ENCODE measurements at regions not wholly inside any gene's neighbourhood (a gene's known extent, or its start where the extent isn't known, plus 50 kb on each side); places are given as distances from the start of the nearest gene placed in this dataset.

DNA sequence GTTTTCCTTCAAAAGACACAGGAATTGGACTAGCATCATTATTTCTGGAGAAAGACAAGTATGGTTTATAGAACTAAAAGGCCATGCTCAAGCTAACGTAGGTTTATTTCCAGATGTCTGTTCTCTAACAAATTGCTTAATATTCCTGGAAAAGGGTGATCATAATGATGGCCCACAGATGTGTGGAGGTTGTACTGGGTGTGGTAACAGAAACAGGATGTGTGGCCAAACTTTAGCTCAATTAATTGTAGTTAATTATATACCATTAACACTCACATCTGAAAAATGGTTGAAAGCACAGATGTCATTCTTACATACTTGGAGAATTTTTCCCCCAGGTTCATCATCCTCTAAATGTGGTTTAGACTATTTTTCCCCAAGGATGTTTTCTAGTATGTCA, 292.7 kb upstream of the RASA1 start (continued):
- TF ChIP-seq, protein P1, sequence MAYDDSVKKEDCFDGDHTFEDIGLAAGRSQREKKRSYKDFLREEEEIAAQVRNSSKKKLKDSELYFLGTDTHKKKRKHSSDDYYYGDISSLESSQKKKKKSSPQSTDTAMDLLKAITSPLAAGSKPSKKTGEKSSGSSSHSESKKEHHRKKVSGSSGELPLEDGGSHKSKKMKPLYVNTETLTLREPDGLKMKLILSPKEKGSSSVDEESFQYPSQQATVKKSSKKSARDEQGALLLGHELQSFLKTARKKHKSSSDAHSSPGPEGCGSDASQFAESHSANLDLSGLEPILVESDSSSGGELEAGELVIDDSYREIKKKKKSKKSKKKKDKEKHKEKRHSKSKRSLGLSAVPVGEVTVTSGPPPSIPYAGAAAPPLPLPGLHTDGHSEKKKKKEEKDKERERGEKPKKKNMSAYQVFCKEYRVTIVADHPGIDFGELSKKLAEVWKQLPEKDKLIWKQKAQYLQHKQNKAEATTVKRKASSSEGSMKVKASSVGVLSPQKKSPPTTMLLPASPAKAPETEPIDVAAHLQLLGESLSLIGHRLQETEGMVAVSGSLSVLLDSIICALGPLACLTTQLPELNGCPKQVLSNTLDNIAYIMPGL (CRISPR knock-in tag; IDR thresholded peaks at IDR 0.05) = no peak
- TF ChIP-seq, protein P2, sequence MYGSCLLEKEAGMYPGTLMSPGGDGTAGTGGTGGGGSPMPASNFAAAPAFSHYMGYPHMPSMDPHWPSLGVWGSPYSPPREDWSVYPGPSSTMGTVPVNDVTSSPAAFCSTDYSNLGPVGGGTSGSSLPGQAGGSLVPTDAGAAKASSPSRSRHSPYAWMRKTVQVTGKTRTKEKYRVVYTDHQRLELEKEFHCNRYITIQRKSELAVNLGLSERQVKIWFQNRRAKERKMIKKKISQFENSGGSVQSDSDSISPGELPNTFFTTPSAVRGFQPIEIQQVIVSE (CRISPR knock-in tag; IDR thresholded peaks at IDR 0.05; ENCODE audit: borderline replicate concordance) = no peak
- no peak for TF ChIP-seq ZNF138 (CRISPR knock-in tag; conservative IDR thresholded peaks at IDR 0.05)

- POLR2A ChIA-PET = no interaction called here
- H3K9me3 Mint-ChIP-seq = no peaks in the 10 kb centered on the region
- H3K36me3 Mint-ChIP-seq = no peaks in the 10 kb centered on the region
These were observed 290.5 kb upstream of the RASA1 start for GRCh38 chr5:86977190-86977589.

More at GRCh38 chr5:86977190-86977589, 290.5 kb upstream of the RASA1 start:
- Mint-ChIP-seq H3K27ac (no peak overlapping the region), H3K4me1 (0 out of 2 replicates have a peak, but pooled peaks cover 6% of the 10 kb centered on the region), H3K27me3 (ENCODE audit: low read depth) (no peaks in the 10 kb centered on the region), H3K4me3 (no peak overlapping the region)
- DNase-seq (ENCODE audit: low spot score) (no peak), ATAC-seq (no peak)
- TF ChIP-seq ESRRA (CRISPR knock-in tag; IDR thresholded peaks at IDR 0.05; ENCODE audit: borderline replicate concordance) (no peak), ATF2 (CRISPR knock-in tag; IDR thresholded peaks at IDR 0.05; ENCODE audit: borderline replicate concordance, low read depth) (no peak), CREM (CRISPR knock-in tag; IDR thresholded peaks at IDR 0.05) (no peak), ZNF416 (CRISPR knock-in tag; IDR thresholded peaks at IDR 0.05) (no peak), GABPB1 (CRISPR knock-in tag; IDR thresholded peaks at IDR 0.05) (no peak), ZBTB21 (CRISPR knock-in tag; IDR thresholded peaks at IDR 0.05; ENCODE audit: borderline replicate concordance) (no peak), MYBL2 (CRISPR knock-in tag; IDR thresholded peaks at IDR 0.05) (no peak), NFYB (CRISPR knock-in tag; conservative IDR thresholded peaks at IDR 0.05; ENCODE audit: low read depth) (no peak), MXD4 (CRISPR knock-in tag; IDR thresholded peaks at IDR 0.05; ENCODE audit: borderline replicate concordance) (no peak), NFATC4 (CRISPR knock-in tag; IDR thresholded peaks at IDR 0.05) (no peak), FOXK1 (CRISPR knock-in tag; IDR thresholded peaks at IDR 0.05) (no peak), ZNF219 (CRISPR knock-in tag; IDR thresholded peaks at IDR 0.05; ENCODE audit: borderline replicate concordance) (no peak), NR1H2 (CRISPR knock-in tag; IDR thresholded peaks at IDR 0.05) (no peak)
- TF ChIP-seq, protein P3, sequence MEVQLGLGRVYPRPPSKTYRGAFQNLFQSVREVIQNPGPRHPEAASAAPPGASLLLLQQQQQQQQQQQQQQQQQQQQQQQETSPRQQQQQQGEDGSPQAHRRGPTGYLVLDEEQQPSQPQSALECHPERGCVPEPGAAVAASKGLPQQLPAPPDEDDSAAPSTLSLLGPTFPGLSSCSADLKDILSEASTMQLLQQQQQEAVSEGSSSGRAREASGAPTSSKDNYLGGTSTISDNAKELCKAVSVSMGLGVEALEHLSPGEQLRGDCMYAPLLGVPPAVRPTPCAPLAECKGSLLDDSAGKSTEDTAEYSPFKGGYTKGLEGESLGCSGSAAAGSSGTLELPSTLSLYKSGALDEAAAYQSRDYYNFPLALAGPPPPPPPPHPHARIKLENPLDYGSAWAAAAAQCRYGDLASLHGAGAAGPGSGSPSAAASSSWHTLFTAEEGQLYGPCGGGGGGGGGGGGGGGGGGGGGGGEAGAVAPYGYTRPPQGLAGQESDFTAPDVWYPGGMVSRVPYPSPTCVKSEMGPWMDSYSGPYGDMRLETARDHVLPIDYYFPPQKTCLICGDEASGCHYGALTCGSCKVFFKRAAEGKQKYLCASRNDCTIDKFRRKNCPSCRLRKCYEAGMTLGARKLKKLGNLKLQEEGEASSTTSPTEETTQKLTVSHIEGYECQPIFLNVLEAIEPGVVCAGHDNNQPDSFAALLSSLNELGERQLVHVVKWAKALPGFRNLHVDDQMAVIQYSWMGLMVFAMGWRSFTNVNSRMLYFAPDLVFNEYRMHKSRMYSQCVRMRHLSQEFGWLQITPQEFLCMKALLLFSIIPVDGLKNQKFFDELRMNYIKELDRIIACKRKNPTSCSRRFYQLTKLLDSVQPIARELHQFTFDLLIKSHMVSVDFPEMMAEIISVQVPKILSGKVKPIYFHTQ (CRISPR knock-in tag; IDR thresholded peaks at IDR 0.05) = no peak
- TF ChIP-seq, protein P4, sequence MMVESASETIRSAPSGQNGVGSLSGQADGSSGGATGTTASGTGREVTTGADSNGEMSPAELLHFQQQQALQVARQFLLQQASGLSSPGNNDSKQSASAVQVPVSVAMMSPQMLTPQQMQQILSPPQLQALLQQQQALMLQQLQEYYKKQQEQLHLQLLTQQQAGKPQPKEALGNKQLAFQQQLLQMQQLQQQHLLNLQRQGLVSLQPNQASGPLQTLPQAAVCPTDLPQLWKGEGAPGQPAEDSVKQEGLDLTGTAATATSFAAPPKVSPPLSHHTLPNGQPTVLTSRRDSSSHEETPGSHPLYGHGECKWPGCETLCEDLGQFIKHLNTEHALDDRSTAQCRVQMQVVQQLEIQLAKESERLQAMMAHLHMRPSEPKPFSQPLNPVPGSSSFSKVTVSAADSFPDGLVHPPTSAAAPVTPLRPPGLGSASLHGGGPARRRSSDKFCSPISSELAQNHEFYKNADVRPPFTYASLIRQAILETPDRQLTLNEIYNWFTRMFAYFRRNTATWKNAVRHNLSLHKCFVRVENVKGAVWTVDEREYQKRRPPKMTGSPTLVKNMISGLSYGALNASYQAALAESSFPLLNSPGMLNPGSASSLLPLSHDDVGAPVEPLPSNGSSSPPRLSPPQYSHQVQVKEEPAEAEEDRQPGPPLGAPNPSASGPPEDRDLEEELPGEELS (CRISPR knock-in tag; IDR thresholded peaks at IDR 0.05) = no peak
- TF ChIP-seq, protein P5, sequence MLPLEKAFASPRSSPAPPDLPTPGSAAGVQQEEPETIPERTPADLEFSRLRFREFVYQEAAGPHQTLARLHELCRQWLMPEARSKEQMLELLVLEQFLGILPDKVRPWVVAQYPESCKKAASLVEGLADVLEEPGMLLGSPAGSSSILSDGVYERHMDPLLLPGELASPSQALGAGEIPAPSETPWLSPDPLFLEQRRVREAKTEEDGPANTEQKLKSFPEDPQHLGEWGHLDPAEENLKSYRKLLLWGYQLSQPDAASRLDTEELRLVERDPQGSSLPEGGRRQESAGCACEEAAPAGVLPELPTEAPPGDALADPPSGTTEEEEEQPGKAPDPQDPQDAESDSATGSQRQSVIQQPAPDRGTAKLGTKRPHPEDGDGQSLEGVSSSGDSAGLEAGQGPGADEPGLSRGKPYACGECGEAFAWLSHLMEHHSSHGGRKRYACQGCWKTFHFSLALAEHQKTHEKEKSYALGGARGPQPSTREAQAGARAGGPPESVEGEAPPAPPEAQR (CRISPR knock-in tag; IDR thresholded peaks at IDR 0.05) = no peak
- CTCF ChIA-PET = no interaction called here
